NCI-H2029 treated with DMSO at 0.1 percent for 48 hours (cell line): ENCODE measurements at regions not wholly inside any gene's neighbourhood (a gene's known extent, or its start where the extent isn't known, plus 50 kb on each side); places are given as distances from the start of the nearest gene placed in this dataset.
"Not testable (repeated sequence)": the region's sequence is repeated elsewhere in the genome, so short reads cannot be mapped to it uniquely, and the experiment has no call there.

ENCODE experiments used
- DNase-seq: peaks from one replicate; lab custom pipeline; 2025; lab: John Stamatoyannopoulos, UW

- DNase-seq: no peak
Observed at GRCh38 chr2:4693266-4693665, 989.9 kb downstream of the DCDC2C start.

- no peak for DNase-seq
Observed at GRCh38 chr2:4695281-4695861, 992.0 kb downstream of the DCDC2C start.

GRCh38 chr2:4715065-4715464 is 977.1 kb upstream of the SOX11 start:
- no peak for DNase-seq

GRCh38 chr2:4718777-4719176 is 973.4 kb upstream of the SOX11 start:
- DNase-seq: no peak

- no peak for DNase-seq
Observed at GRCh38 chr2:4725618-4726017, 966.6 kb upstream of the SOX11 start.

- DNase-seq: no peak
Observed at GRCh38 chr2:4732560-4732959, 959.6 kb upstream of the SOX11 start.

GRCh38 chr2:4745056-4745991 is 946.9 kb upstream of the SOX11 start:
- peak; percentile 4 for DNase-seq

GRCh38 chr2:4753721-4754120 is 938.5 kb upstream of the SOX11 start:
- no peak for DNase-seq

- no peak for DNase-seq
Observed at GRCh38 chr2:4762951-4763376, 929.2 kb upstream of the SOX11 start.

- no peak for DNase-seq
Observed at GRCh38 chr2:4765787-4766530, 926.2 kb upstream of the SOX11 start.

GRCh38 chr2:4775668-4776067 is 916.5 kb upstream of the SOX11 start:
- DNase-seq: no peak

GRCh38 chr2:4780679-4781078 is 911.5 kb upstream of the SOX11 start:
- DNase-seq: no peak

GRCh38 chr2:4782647-4783046 is 909.5 kb upstream of the SOX11 start:
- no peak for DNase-seq

- DNase-seq: no peak
Observed at GRCh38 chr2:4791488-4791887, 900.7 kb upstream of the SOX11 start.

GRCh38 chr2:4792126-4792525 is 900.1 kb upstream of the SOX11 start:
- no peak for DNase-seq

- DNase-seq: no peak
Observed at GRCh38 chr2:4803396-4803795, 888.8 kb upstream of the SOX11 start.

- DNase-seq: not testable (repeated sequence)
Observed at GRCh38 chr2:4814137-4814536, 878.0 kb upstream of the SOX11 start.

- DNase-seq: no peak
Observed at GRCh38 chr2:4827836-4828235, 864.3 kb upstream of the SOX11 start.

- no peak for DNase-seq
Observed at GRCh38 chr2:4828682-4829374, 863.4 kb upstream of the SOX11 start.

- DNase-seq: no peak
Observed at GRCh38 chr2:4831751-4832150, 860.4 kb upstream of the SOX11 start.

GRCh38 chr2:4832642-4833041 is 859.5 kb upstream of the SOX11 start:
- no peak for DNase-seq

- DNase-seq: no peak
Observed at GRCh38 chr2:4838626-4839025, 853.6 kb upstream of the SOX11 start.
